ENCODE measurements at regions not wholly inside any gene's neighbourhood (a gene's known extent, or its start where the extent isn't known, plus 50 kb on each side); places are given as distances from the start of the nearest gene placed in this dataset.

- Histone ChIP-seq H3K27me3 (ENCODE audit: insufficient read depth, low read length) (no peaks in the 10 kb centered on the region), H3K36me3 (ENCODE audit: insufficient read depth, low read depth, low read length) (no peaks in the 10 kb centered on the region), H3K9ac (ENCODE audit: low read depth, low read length) (no peak overlapping the region), H3K4me3 (ENCODE audit: low read length) (no peak overlapping the region), H3K9me3 (ENCODE audit: insufficient read depth, low read depth, low read length) (no peaks in the 10 kb centered on the region), H3K27ac (ENCODE audit: low read length) (no peak overlapping the region), H3K4me1 (ENCODE audit: insufficient read depth, low read length) (peaks cover 6% of the 10 kb centered on the region; the same call in 1 of the 2 replicates)
These were observed 954.0 kb upstream of the TENM3 start for GRCh38 chr4:181289198-181289597.

- H3K27ac ChIP-seq (ENCODE audit: low read length), result no peak overlapping the region
- H3K4me3 ChIP-seq (ENCODE audit: low read length), result no peak overlapping the region
- H3K4me1 ChIP-seq (ENCODE audit: insufficient read depth, low read length), result peaks cover 6% of the 10 kb centered on the region; the same call in 1 of the 2 replicates
- no peak overlapping the region for H3K9ac ChIP-seq (ENCODE audit: low read depth, low read length)
- H3K36me3 ChIP-seq (ENCODE audit: insufficient read depth, low read depth, low read length), result no peaks in the 10 kb centered on the region
- H3K9me3 ChIP-seq (ENCODE audit: insufficient read depth, low read depth, low read length), result no peaks in the 10 kb centered on the region
- no peaks in the 10 kb centered on the region for H3K27me3 ChIP-seq (ENCODE audit: insufficient read depth, low read length)
These were observed 951.6 kb upstream of the TENM3 start for GRCh38 chr4:181291615-181292014.

DNA sequence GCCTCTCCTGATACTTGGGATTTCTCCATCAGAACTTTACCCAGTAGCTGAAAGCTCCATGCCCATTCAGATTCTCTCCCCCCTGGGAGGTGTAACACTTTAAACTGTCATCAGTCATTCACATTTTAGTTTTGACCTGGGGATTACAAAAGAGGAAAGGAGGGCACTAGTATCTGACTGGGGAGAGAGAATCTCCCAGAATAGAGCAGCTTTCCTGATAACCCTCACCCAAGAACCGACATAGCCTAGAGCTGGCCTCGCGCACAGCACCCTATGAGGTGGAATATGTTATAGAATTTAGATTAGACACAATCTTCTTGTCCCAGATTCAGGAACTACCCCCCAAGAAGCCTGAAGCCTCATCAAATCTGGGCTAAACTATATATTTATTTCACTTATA lies 950.2 kb upstream of the TENM3 start:
- peaks cover 6% of the 10 kb centered on the region; the same call in 1 of the 2 replicates for H3K4me1 ChIP-seq (ENCODE audit: insufficient read depth, low read length)
- no peak overlapping the region for H3K27ac ChIP-seq (ENCODE audit: low read length)
- no peak overlapping the region for H3K4me3 ChIP-seq (ENCODE audit: low read length)
- no peaks in the 10 kb centered on the region for H3K36me3 ChIP-seq (ENCODE audit: insufficient read depth, low read depth, low read length)
- no peaks in the 10 kb centered on the region for H3K9me3 ChIP-seq (ENCODE audit: insufficient read depth, low read depth, low read length)
- H3K27me3 ChIP-seq (ENCODE audit: insufficient read depth, low read length), result no peaks in the 10 kb centered on the region
- H3K9ac ChIP-seq (ENCODE audit: low read depth, low read length), result no peak overlapping the region

GRCh38 chr4:181293541-181293940 lies 949.7 kb upstream of the TENM3 start:
- no peak overlapping the region for H3K4me3 ChIP-seq (ENCODE audit: low read length)
- no peak overlapping the region for H3K9ac ChIP-seq (ENCODE audit: low read depth, low read length)
- no peak overlapping the region for H3K27ac ChIP-seq (ENCODE audit: low read length)
- no peaks in the 10 kb centered on the region for H3K9me3 ChIP-seq (ENCODE audit: insufficient read depth, low read depth, low read length)
- H3K4me1 ChIP-seq (ENCODE audit: insufficient read depth, low read length), result peaks cover 6% of the 10 kb centered on the region; the same call in 1 of the 2 replicates
- H3K27me3 ChIP-seq (ENCODE audit: insufficient read depth, low read length), result no peaks in the 10 kb centered on the region
- no peaks in the 10 kb centered on the region for H3K36me3 ChIP-seq (ENCODE audit: insufficient read depth, low read depth, low read length)

GRCh38 chr4:181294421-181294820 lies 948.8 kb upstream of the TENM3 start:
- H3K4me3 ChIP-seq (ENCODE audit: low read length), result no peak overlapping the region
- H3K27ac ChIP-seq (ENCODE audit: low read length), result no peak overlapping the region
- H3K9ac ChIP-seq (ENCODE audit: low read depth, low read length), result no peak overlapping the region
- H3K9me3 ChIP-seq (ENCODE audit: insufficient read depth, low read depth, low read length), result no peaks in the 10 kb centered on the region
- no peaks in the 10 kb centered on the region for H3K36me3 ChIP-seq (ENCODE audit: insufficient read depth, low read depth, low read length)
- no peaks in the 10 kb centered on the region for H3K27me3 ChIP-seq (ENCODE audit: insufficient read depth, low read length)
- H3K4me1 ChIP-seq (ENCODE audit: insufficient read depth, low read length), result peaks cover 6% of the 10 kb centered on the region; the same call in 1 of the 2 replicates

DNA sequence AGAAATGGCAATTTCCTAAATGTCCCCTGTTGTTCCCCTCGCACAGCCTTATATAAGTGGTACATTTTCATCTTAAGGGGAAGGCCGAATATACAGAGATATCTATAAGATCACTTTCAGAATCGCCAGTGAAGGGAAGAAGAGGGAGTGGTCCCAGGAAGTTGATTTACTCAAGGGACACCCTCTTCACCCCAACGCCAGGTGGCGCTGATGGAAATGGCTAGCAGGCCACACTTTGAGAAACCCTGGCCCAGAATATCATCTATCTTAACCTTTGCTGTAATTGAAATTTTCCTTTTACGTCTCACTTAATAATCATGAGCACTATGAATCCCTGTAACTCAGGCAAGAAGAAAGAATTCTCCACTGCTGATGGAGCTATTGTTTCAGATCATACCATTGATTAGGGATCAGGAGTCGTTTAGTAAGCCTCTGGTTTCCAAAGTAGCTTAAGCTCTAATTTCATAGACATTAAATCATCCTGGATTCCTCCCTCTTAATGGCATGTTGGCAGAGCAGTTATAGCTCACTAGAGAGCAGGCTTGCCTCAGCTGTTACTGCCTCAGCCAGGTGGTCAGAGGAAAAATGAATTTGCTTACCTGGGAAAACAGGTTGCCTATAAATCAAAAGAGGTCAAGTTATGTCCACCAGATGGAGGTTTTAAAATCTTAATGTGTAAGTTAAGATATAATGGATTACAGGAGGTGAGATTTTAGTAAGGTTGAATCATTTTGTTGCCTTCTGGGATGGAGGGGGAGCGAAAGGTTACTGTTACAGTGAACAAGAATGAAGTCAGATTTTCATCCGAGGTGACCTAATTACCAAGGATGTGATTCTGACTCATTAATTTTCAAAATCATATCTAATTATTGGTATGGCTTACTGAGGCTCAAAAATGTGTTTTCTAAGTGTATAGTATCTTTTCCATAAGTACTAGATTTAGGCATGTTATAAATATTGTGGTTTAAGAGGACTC lies 941.2 kb upstream of the TENM3 start:
- Histone ChIP-seq H3K4me1 (ENCODE audit: insufficient read depth, low read length) (no peaks in the 10 kb centered on the region), H3K4me3 (ENCODE audit: low read length) (no peak overlapping the region), H3K36me3 (ENCODE audit: insufficient read depth, low read depth, low read length) (no peaks in the 10 kb centered on the region), H3K27ac (ENCODE audit: low read length) (no peak overlapping the region), H3K9ac (ENCODE audit: low read depth, low read length) (no peak overlapping the region), H3K9me3 (ENCODE audit: insufficient read depth, low read depth, low read length) (no peaks in the 10 kb centered on the region), H3K27me3 (ENCODE audit: insufficient read depth, low read length) (no peaks in the 10 kb centered on the region)

- H3K27me3 ChIP-seq (ENCODE audit: insufficient read depth, low read length), result no peaks in the 10 kb centered on the region
- no peaks in the 10 kb centered on the region for H3K9me3 ChIP-seq (ENCODE audit: insufficient read depth, low read depth, low read length)
- peaks cover 14% of the 10 kb centered on the region; the same call in 1 of the 2 replicates for H3K4me1 ChIP-seq (ENCODE audit: insufficient read depth, low read length)
- no peak overlapping the region for H3K27ac ChIP-seq (ENCODE audit: low read length)
- no peak overlapping the region for H3K4me3 ChIP-seq (ENCODE audit: low read length)
- H3K36me3 ChIP-seq (ENCODE audit: insufficient read depth, low read depth, low read length), result no peaks in the 10 kb centered on the region
- H3K9ac ChIP-seq (ENCODE audit: low read depth, low read length), result no peak overlapping the region
These were observed 935.4 kb upstream of the TENM3 start for GRCh38 chr4:181307824-181308223.

DNA sequence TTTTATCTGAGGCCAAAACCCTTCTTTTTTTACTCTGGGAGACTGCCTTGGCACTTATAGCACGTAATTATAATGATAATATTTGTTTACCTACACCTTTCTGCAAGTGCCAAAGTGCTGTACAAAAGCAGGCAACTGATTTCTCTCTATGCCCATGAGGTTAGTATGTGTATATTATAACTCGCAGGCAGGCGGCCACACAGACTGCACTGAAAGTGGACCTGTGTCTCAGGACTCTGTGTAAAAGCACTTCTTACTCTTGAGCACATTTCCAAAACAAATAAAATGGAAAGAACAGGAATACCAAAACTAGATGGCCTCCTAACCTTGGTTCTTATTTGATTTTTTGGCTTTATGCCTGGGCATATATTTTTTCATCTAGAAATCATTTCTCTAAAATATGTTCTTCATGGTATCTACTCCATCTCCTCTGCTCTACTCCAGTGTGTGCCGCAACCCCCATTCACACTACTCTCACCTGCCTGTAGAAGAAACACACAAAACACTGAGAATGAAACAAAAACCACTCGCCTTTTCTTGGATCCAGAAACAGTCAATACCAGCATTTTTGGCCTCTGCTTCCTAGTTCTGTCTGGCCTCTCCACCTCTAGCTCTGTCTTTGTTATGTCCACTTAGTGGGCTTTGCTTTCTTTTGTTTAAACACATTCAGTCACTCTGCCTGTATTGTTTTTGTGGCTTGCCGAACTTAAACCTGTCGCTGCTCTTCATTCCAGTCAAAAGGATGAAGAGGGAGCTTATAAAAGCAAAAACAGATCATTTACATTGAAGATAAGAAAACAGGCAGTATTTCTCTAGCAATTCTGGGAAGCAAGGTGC lies 934.5 kb upstream of the TENM3 start:
- H3K4me1 ChIP-seq (ENCODE audit: insufficient read depth, low read length), result peaks cover 14% of the 10 kb centered on the region; the same call in 1 of the 2 replicates
- no peaks in the 10 kb centered on the region for H3K9me3 ChIP-seq (ENCODE audit: insufficient read depth, low read depth, low read length)
- H3K27ac ChIP-seq (ENCODE audit: low read length), result no peak overlapping the region
- no peaks in the 10 kb centered on the region for H3K27me3 ChIP-seq (ENCODE audit: insufficient read depth, low read length)
- H3K9ac ChIP-seq (ENCODE audit: low read depth, low read length), result no peak overlapping the region
- H3K36me3 ChIP-seq (ENCODE audit: insufficient read depth, low read depth, low read length), result no peaks in the 10 kb centered on the region
- 0 out of 2 replicates have a peak overlapping the region, but pooled peaks have one; percentile 7 for H3K4me3 ChIP-seq (ENCODE audit: low read length)

GRCh38 chr4:181312066-181312465 lies 931.1 kb upstream of the TENM3 start:
- no peak overlapping the region for H3K9ac ChIP-seq (ENCODE audit: low read depth, low read length)
- H3K27ac ChIP-seq (ENCODE audit: low read length), result no peak overlapping the region
- H3K27me3 ChIP-seq (ENCODE audit: insufficient read depth, low read length), result no peaks in the 10 kb centered on the region
- H3K4me1 ChIP-seq (ENCODE audit: insufficient read depth, low read length), result peaks cover 14% of the 10 kb centered on the region; the same call in 1 of the 2 replicates
- peaks cover 5% of the 10 kb centered on the region; the same call in 1 of the 2 replicates for H3K9me3 ChIP-seq (ENCODE audit: insufficient read depth, low read depth, low read length)
- no peaks in the 10 kb centered on the region for H3K36me3 ChIP-seq (ENCODE audit: insufficient read depth, low read depth, low read length)
- H3K4me3 ChIP-seq (ENCODE audit: low read length), result no peak overlapping the region

GRCh38 chr4:181319629-181320028 lies 923.6 kb upstream of the TENM3 start:
- Histone ChIP-seq H3K4me3 (ENCODE audit: low read length) (no peak overlapping the region), H3K9me3 (ENCODE audit: insufficient read depth, low read depth, low read length) (peaks cover 3% of the 10 kb centered on the region; the same call in 1 of the 2 replicates), H3K4me1 (ENCODE audit: insufficient read depth, low read length) (peaks cover 7% of the 10 kb centered on the region; the same call in 1 of the 2 replicates), H3K27ac (ENCODE audit: low read length) (no peak overlapping the region), H3K36me3 (ENCODE audit: insufficient read depth, low read depth, low read length) (no peaks in the 10 kb centered on the region), H3K9ac (ENCODE audit: low read depth, low read length) (no peak overlapping the region), H3K27me3 (ENCODE audit: insufficient read depth, low read length) (no peaks in the 10 kb centered on the region)

- Histone ChIP-seq H3K27ac (ENCODE audit: low read length) (no peak overlapping the region), H3K4me3 (ENCODE audit: low read length) (no peak overlapping the region), H3K4me1 (ENCODE audit: insufficient read depth, low read length) (peaks cover 7% of the 10 kb centered on the region; the same call in 1 of the 2 replicates), H3K27me3 (ENCODE audit: insufficient read depth, low read length) (no peaks in the 10 kb centered on the region), H3K9me3 (ENCODE audit: insufficient read depth, low read depth, low read length) (no peaks in the 10 kb centered on the region), H3K9ac (ENCODE audit: low read depth, low read length) (no peak overlapping the region), H3K36me3 (ENCODE audit: insufficient read depth, low read depth, low read length) (no peaks in the 10 kb centered on the region)
These were observed 920.1 kb upstream of the TENM3 start for GRCh38 chr4:181323061-181323460.

Data from iPS-20b (cell line).